ES-I3 (cell line): ENCODE measurements at regions not wholly inside any gene's neighbourhood (a gene's known extent, or its start where the extent isn't known, plus 50 kb on each side); places are given as distances from the start of the nearest gene placed in this dataset.

Source experiments
- H3K36me3 ChIP-seq: 2 replicates; pipeline ENCODE4 v1.6.1; 2013; ENCODE audit warnings: mild to moderate bottlenecking, low read length, control low read depth, moderate library complexity; ENCODE audit not compliant: insufficient read depth
- H3K4me1 ChIP-seq: 2 replicates; pipeline ENCODE4 v1.6.1; 2013; ENCODE audit warnings: mild to moderate bottlenecking, control low read depth, low read length; ENCODE audit not compliant: insufficient read depth
- H3K9ac ChIP-seq: 2 replicates; pipeline ENCODE4 v1.6.1; 2013; ENCODE audit warnings: low read depth, mild to moderate bottlenecking, low read length, moderate library complexity
- H3K9me3 ChIP-seq: 2 replicates; pipeline ENCODE4 v1.6.1; 2013; ENCODE audit warnings: mild to moderate bottlenecking, low read length, moderate library complexity; ENCODE audit not compliant: control insufficient read depth, insufficient read depth

- Histone ChIP-seq H3K4me1 (no peaks in the 10 kb centered on the region), H3K9ac (no peak overlapping the region), H3K9me3 (no peaks in the 10 kb centered on the region), H3K36me3 (no peaks in the 10 kb centered on the region)
Observed at GRCh38 chr14:44812672-44813071, 149.1 kb downstream of the KLHL28 start.

GRCh38 chr14:44804391-44804790 is 157.4 kb downstream of the KLHL28 start:
- H3K4me1 ChIP-seq: no peaks in the 10 kb centered on the region
- no peaks in the 10 kb centered on the region for H3K36me3 ChIP-seq
- no peak overlapping the region for H3K9ac ChIP-seq
- H3K9me3 ChIP-seq: no peaks in the 10 kb centered on the region; the same call in 1 of the 2 replicates

DNA sequence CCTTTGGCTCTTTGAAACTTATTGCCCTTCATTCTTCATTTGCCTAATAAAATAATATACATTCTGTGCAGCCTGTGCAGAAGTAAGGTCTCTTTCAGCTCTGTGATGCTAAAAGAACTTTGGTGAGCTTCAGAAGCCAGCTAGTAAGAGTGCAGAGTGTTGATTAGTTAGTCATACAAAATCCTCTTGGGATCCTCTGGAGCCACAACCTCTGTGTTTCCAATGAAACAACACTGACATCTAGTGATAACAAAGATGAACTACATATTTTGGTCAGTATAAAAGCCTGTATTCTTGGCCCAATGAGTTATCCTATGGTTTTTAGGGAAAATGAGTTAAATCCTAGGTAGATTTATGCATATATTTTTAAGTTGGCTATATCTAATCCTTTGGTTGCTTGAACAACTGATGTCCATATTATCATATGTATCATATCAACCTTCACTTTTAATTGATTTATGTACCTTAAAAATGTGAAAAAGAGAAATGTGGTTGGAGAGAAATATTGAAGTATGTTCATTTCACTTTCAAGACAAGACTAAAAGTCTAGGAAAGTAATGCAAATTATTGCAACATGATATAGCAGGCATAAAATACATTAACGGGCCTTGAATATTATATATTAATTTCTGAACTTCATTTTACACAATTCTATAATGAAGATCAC is 158.4 kb downstream of the KLHL28 start:
- Histone ChIP-seq H3K9ac (no peak overlapping the region), H3K4me1 (no peaks in the 10 kb centered on the region)

DNA sequence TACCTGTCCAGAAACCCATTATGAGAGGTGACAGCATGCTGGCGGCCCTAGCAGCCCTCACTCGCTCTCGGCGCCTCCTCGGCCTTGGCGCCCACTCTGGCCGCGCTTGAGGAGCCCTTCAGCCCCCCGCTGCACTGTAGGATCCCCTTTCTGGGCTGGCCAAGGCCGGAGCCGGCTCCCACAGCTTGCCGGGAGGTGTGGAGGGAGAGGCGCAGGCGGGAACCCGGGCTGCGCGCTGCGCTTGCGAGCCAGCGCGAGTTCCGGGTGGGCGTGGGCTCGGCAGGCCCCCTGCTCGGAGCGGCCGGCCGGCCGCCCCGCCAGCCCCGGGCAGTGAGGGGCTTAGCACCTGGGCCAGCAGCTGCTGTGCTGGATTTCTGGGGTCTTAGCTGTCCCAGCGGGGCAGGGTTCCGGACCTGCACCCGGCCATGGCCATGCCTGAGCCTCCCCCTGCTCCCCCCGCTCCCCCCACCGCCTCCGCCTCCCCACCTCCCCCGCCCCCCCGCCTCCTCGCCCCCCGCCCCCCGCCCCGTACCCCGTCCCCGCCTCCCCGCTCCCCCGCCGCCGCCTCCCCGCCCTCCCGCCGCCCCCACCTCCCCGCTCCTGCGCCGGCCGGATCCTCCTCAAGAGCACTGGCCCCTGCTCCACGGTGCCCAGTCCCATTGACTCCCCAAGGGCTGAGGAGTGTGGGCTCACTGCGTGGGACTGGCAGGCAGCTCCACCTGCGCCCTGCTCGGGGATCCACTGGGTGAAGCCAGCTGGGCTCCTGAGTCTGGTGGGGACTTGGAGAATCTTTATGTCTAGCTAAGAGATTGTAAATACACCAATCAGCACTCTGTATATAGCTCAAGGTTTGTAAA is 163.1 kb downstream of the KLHL28 start:
- Histone ChIP-seq H3K4me1 (no peaks in the 10 kb centered on the region), H3K36me3 (no peaks in the 10 kb centered on the region), H3K9ac (no peak overlapping the region), H3K9me3 (no peaks in the 10 kb centered on the region; the same call in 1 of the 2 replicates)

More for the DNA sequence above, 158.4 kb downstream of the KLHL28 start:
- no peaks in the 10 kb centered on the region; the same call in 1 of the 2 replicates for H3K9me3 ChIP-seq
- no peaks in the 10 kb centered on the region for H3K36me3 ChIP-seq

- Histone ChIP-seq H3K36me3 (no peaks in the 10 kb centered on the region), H3K9ac (no peak overlapping the region), H3K9me3 (no peaks in the 10 kb centered on the region), H3K4me1 (no peaks in the 10 kb centered on the region)
Observed at GRCh38 chr14:44795725-44796124, 166.0 kb downstream of the KLHL28 start.

- Histone ChIP-seq H3K9ac (no peak overlapping the region), H3K36me3 (no peaks in the 10 kb centered on the region), H3K4me1 (no peaks in the 10 kb centered on the region), H3K9me3 (no peaks in the 10 kb centered on the region)
Observed at GRCh38 chr14:44791730-44792129, 170.0 kb downstream of the KLHL28 start.

GRCh38 chr14:44788612-44789011 is 173.1 kb downstream of the KLHL28 start:
- H3K4me1 ChIP-seq: no peaks in the 10 kb centered on the region
- H3K9me3 ChIP-seq: no peaks in the 10 kb centered on the region
- no peak overlapping the region for H3K9ac ChIP-seq
- no peaks in the 10 kb centered on the region for H3K36me3 ChIP-seq

GRCh38 chr14:44785096-44785495 is 176.7 kb downstream of the KLHL28 start:
- H3K9me3 ChIP-seq: no peaks in the 10 kb centered on the region
- no peaks in the 10 kb centered on the region for H3K36me3 ChIP-seq
- H3K4me1 ChIP-seq: no peaks in the 10 kb centered on the region

DNA sequence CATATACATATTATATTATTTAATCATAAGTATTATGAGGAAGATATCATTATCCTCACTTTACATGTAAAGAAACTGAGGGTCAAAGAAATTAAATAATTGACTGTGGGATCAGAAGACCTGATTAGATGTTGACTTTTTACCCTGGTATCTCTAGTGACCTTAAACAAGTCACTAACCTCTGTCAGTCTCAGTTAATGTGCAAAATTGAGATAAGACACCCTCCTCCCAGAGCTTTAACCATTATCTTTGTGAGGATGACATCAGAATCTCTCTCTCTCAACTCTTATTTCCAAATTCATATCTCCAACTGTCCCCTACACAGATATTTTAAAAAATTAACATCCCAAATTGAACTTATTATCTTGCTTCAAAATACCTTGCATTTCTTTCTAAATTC is 177.8 kb downstream of the KLHL28 start:
- no peaks in the 10 kb centered on the region for H3K36me3 ChIP-seq
- no peaks in the 10 kb centered on the region for H3K9me3 ChIP-seq
- no peak overlapping the region for H3K9ac ChIP-seq
- H3K4me1 ChIP-seq: no peaks in the 10 kb centered on the region

More at GRCh38 chr14:44785096-44785495, 176.7 kb downstream of the KLHL28 start:
- H3K9ac ChIP-seq: no peak overlapping the region

DNA sequence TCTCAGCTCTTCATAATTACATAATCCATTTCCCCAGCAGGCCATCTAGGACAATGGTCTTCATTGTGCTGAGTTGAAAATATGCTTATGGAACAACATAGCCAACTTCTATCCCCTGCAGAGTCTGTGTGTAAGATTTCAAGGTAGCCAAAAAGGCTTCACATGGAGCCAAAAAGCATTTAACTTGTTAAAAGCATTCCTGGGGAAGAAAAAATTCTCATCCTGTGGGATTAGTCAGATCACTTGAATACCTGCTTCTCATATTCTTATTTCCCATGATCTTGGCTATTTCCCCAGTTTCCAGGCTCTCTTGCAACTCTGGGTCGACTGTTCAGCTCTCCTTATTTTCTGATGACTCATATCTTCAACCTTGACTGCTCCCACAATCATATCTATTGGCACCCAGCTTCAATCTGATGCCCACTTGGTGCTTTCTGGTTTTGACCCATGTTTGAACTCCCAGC is 178.9 kb downstream of the KLHL28 start:
- H3K9me3 ChIP-seq: no peaks in the 10 kb centered on the region
- no peaks in the 10 kb centered on the region; the same call in 1 of the 2 replicates for H3K4me1 ChIP-seq
- no peak overlapping the region for H3K9ac ChIP-seq
- H3K36me3 ChIP-seq: no peaks in the 10 kb centered on the region

DNA sequence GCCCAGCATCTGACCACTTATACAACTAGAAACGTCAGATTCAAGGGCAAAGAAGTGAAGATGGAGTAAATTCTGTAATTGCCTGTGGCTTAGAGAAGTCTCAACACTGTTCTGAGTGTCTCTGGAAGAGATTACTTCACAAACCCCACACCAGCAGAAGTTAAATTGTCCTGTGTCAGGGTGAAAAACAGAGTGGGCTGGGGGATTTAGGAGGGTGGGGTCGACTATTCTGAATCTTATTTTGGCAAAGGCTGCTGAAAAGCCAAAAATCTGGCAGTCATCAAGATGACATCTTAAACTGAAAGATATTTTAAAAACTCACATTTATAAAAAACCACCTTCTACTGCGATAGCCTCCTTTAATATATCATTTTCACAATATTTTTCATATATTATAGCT is 180.8 kb downstream of the KLHL28 start:
- Histone ChIP-seq H3K36me3 (no peaks in the 10 kb centered on the region), H3K9me3 (no peaks in the 10 kb centered on the region), H3K9ac (no peak overlapping the region), H3K4me1 (no peaks in the 10 kb centered on the region; the same call in 1 of the 2 replicates)

- no peaks in the 10 kb centered on the region for H3K36me3 ChIP-seq
- H3K9ac ChIP-seq: no peak overlapping the region
- H3K9me3 ChIP-seq: no peaks in the 10 kb centered on the region
- H3K4me1 ChIP-seq: no peaks in the 10 kb centered on the region; the same call in 1 of the 2 replicates
Observed at GRCh38 chr14:44778604-44779003, 183.1 kb downstream of the KLHL28 start.

- Histone ChIP-seq H3K36me3 (no peaks in the 10 kb centered on the region), H3K9me3 (no peaks in the 10 kb centered on the region), H3K4me1 (no peaks in the 10 kb centered on the region; the same call in 1 of the 2 replicates), H3K9ac (no peak overlapping the region)
Observed at GRCh38 chr14:44777584-44777983, 184.2 kb downstream of the KLHL28 start.

DNA sequence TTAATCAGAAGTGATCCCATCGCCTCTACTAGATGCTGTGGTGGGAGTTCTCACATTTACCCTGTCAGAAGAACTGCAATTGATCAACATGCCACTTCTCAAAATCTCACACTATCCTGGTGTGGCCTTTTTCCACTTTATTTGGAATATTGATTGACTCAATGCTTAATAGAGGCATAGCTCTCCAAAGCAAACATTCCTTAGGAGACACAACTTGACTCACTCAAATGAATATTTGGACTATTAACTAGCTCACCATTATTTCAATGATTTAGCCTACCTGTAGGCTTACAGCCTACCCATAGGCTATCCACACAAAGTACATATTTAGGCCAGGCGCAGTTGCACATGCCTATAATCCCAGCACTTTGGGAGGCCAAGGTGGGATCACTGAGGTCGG is 186.5 kb downstream of the KLHL28 start:
- Histone ChIP-seq H3K9me3 (no peaks in the 10 kb centered on the region), H3K4me1 (no peaks in the 10 kb centered on the region; the same call in 1 of the 2 replicates), H3K9ac (no peak overlapping the region), H3K36me3 (no peaks in the 10 kb centered on the region)

DNA sequence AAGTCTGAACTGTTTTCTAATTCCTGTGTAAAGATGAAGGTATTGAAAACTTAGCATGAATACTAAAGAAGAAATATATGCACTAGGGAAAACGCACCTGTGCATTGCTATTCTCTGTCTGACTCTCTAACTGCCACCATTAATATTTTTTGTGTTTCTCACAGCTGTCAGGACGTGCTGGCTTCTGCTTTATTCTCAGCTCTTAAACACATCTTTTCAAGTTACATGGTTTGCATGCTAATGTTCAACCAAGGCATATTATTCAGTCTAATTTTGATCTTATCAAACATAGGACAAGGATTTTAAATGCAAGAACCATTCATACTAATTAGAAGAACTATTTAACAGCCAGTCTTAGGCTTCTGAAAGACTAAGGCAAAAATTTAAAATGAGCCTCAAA is 187.4 kb downstream of the KLHL28 start:
- no peaks in the 10 kb centered on the region; the same call in 1 of the 2 replicates for H3K4me1 ChIP-seq
- H3K36me3 ChIP-seq: no peaks in the 10 kb centered on the region
- H3K9me3 ChIP-seq: no peaks in the 10 kb centered on the region
- no peak overlapping the region for H3K9ac ChIP-seq
